B cell (primary cell): ENCODE measurements at regions not wholly inside any gene's neighbourhood (a gene's known extent, or its start where the extent isn't known, plus 50 kb on each side); places are given as distances from the start of the nearest gene placed in this dataset.

Source experiments
- ATAC-seq: fragments of 200-7000 bp; cut with Tn5 transposase; one replicate; pipeline ENCODE4 v1.10.0; 2021; ENCODE audit warnings: low read depth, mild to moderate bottlenecking, moderate number of reproducible peaks, moderate library complexity
- CTCF ChIA-PET: fragments of 350-600 bp; sonication (Branson Sonifier 250); formaldehyde crosslinking; loops from one replicate; lab custom pipeline; 2021; ENCODE audit warnings: antibody characterized with exemption, inconsistent platforms; lab: Charles Lee
- POLR2A ChIA-PET: fragments of 350-600 bp; sonication (Branson Sonifier 250); formaldehyde crosslinking; loops from one replicate; lab custom pipeline; 2021; ENCODE audit warnings: antibody characterized with exemption; lab: Charles Lee
- DNase-seq: peaks from one replicate; pipeline ENCODE4 v3.0.0; 2013
- H2AFZ ChIP-seq: 2 replicates; pipeline ENCODE4 v1.6.1; 2012; ENCODE audit warnings: mild to moderate bottlenecking, low read depth, low read length; ENCODE audit not compliant: insufficient read depth, poor library complexity, severe bottlenecking
- H3K27ac ChIP-seq, 2 donors: 1 replicate in 1 of 2; 2 replicates in 1 of 2; pipeline ENCODE4 v1.5.1; 2012 to 2013; ENCODE audit warnings: low read length in 2 of 2, mild to moderate bottlenecking in 2 of 2, moderate library complexity in 1 of 2
- H3K27me3 ChIP-seq, 4 experiments: fragments of 200-600 bp in 1 of 4; sonication (generic) in 1 of 4; replicated peaks in 1 of 4; 1 replicate in 2 of 4; 2 replicates in 2 of 4; pipeline versions ENCODE4 v1.6.1 to v1.7.0; 2013 to 2016; ENCODE audit warnings: low read length in 3 of 4, mild to moderate bottlenecking in 2 of 4, mixed read lengths in 1 of 4, moderate library complexity in 1 of 4; ENCODE audit not compliant: insufficient read depth in 4 of 4, control insufficient read depth in 3 of 4; ENCODE audit errors: control extremely low read depth in 1 of 4
- H3K36me3 ChIP-seq, 2 experiments: replicated peaks in 1 of 2; 1 replicate in 1 of 2; 2 replicates in 1 of 2; pipeline versions ENCODE4 v1.6.1 to v1.7.1; 2013; ENCODE audit warnings: low read length in 1 of 2; ENCODE audit not compliant: insufficient read depth in 2 of 2, control insufficient read depth in 1 of 2; ENCODE audit errors: control extremely low read depth in 1 of 2, extremely low read depth in 1 of 2
- H3K4me1 ChIP-seq, 2 donors: fragments of 200-600 bp in 1 of 2; sonication (generic) in 1 of 2; 1 replicate in 1 of 2; 2 replicates in 1 of 2; pipeline versions ENCODE4 v1.5.1 to v1.6.1; 2013 to 2017; ENCODE audit warnings: low read length in 2 of 2; ENCODE audit not compliant: control insufficient read depth in 2 of 2, insufficient read depth in 2 of 2
- H3K4me2 ChIP-seq: replicated peaks from 2 replicates; pipeline ENCODE3; 2012; ENCODE audit warnings: mild to moderate bottlenecking, low read depth, low read length; ENCODE audit not compliant: poor library complexity, severe bottlenecking
- H3K4me3 ChIP-seq, 5 experiments: fragments of 200-600 bp in 1 of 5; sonication (generic) in 1 of 5; 1 replicate in 3 of 5; 2 replicates in 2 of 5; pipeline versions ENCODE4 v1.5.1 to v1.7.0; 2011 to 2016; ENCODE audit warnings: low read length in 4 of 5, mild to moderate bottlenecking in 4 of 5, low read depth in 2 of 5, control low read depth in 1 of 5, moderate library complexity in 1 of 5; ENCODE audit not compliant: insufficient read depth in 1 of 5; ENCODE audit errors: control extremely low read depth in 1 of 5, extremely low read depth in 1 of 5
- H3K79me2 ChIP-seq: fragments of 200-600 bp; sonication (generic); one replicate; pipeline ENCODE4 v1.6.0; 2016; ENCODE audit warnings: low read length; ENCODE audit not compliant: control insufficient read depth, insufficient read depth
- H3K9ac ChIP-seq: fragments of 200-600 bp; sonication (generic); 2 replicates; pipeline ENCODE4 v1.6.1; 2017; ENCODE audit warnings: mild to moderate bottlenecking, low read length, moderate library complexity
- H3K9me3 ChIP-seq, 3 donors: one replicate each; pipeline versions ENCODE4 v1.6.1 to v1.7.1; 2013; ENCODE audit warnings: low read length in 2 of 3; ENCODE audit not compliant: control insufficient read depth in 2 of 3, insufficient read depth in 1 of 3; ENCODE audit errors: control extremely low read depth in 1 of 3
- H4K20me1 ChIP-seq: 2 replicates; pipeline ENCODE4 v1.6.0; 2012; ENCODE audit warnings: mild to moderate bottlenecking, low read length; ENCODE audit not compliant: insufficient read depth, control insufficient read depth, poor library complexity, severe bottlenecking
- H3K27ac Mint-ChIP-seq: one replicate; pipeline ENCODE4 v1.8.0; 2021; ENCODE audit warnings: mixed read lengths
- H3K27me3 Mint-ChIP-seq: one replicate; pipeline ENCODE4 v1.8.0; 2021; ENCODE audit warnings: mixed read lengths
- H3K4me1 Mint-ChIP-seq: one replicate; pipeline ENCODE4 v1.8.0; 2021; ENCODE audit warnings: mixed read lengths
- H3K4me3 Mint-ChIP-seq: one replicate; pipeline ENCODE4 v1.8.0; 2021; ENCODE audit warnings: mixed read lengths
- H3K9me3 Mint-ChIP-seq: one replicate; pipeline ENCODE4 v1.8.0; 2022; ENCODE audit warnings: mixed read lengths; ENCODE audit not compliant: insufficient read depth
- CTCF ChIP-seq: fragments of 200-600 bp; IDR thresholded peaks from one replicate; pipeline ENCODE4 v1.8.0; 2022; ENCODE audit warnings: antibody characterized with exemption, mild to moderate bottlenecking
- EZH2 ChIP-seq: IDR thresholded peaks from 2 replicates; pipeline ENCODE4 v1.6.1; 2012; ENCODE audit warnings: borderline replicate concordance, low read depth, mild to moderate bottlenecking, moderate library complexity, low read length; ENCODE audit not compliant: insufficient read depth, poor library complexity, severe bottlenecking
- WGBS: methylation state at CpG from one replicate; pipeline ENCODE4 v1.1.5; 2013; ENCODE audit warnings: missing lambda C conversion rate; ENCODE audit not compliant: insufficient coverage; 5-methylcytosine and 5-hydroxymethylcytosine counted together
- intact Hi-C: fragments of 100-400 bp; cut with micrococcal nuclease; formaldehyde crosslinking; loops from one replicate; pipeline ENCODE4 v1.10.0; 2022

GRCh38 chr16:79412783-79413225 is 187.7 kb downstream of the MAF start:
- Histone ChIP-seq H3K9ac (no peak overlapping the region), H3K4me2 (no peak overlapping the region), H3K9me3 (peaks cover 0 to 4% (median 0%) of the 10 kb centered on the region in 3 donors), H3K27ac (no peak overlapping the region), H3K79me2 (no peaks in the 10 kb centered on the region), H2AFZ (no peak overlapping the region), H3K4me1 (no peaks in the 10 kb centered on the region), H3K36me3 (no peaks in the 10 kb centered on the region), H3K4me3 (no peak overlapping the region), H3K27me3 (peaks cover 0 to 17% (median under 1%) of the 10 kb centered on the region in 4 experiments), H4K20me1 (no peaks in the 10 kb centered on the region)
- no CpG with 5 or more reads among the region's 3 CpGs for WGBS
- no peak overlapping the region for H3K27ac Mint-ChIP-seq
- H3K27me3 Mint-ChIP-seq, result peaks cover 32% of the 10 kb centered on the region
- ATAC-seq (no peak), DNase-seq (no peak)
- peaks cover 6% of the 10 kb centered on the region for H3K4me1 Mint-ChIP-seq
- H3K9me3 Mint-ChIP-seq, result peaks cover 2% of the 10 kb centered on the region
- intact Hi-C loops, result no loop called here
- TF ChIP-seq EZH2 (no peak), CTCF (no peak)
- POLR2A ChIA-PET, result no interaction called here
- H3K4me3 Mint-ChIP-seq, result no peak overlapping the region
- CTCF ChIA-PET, result interaction anchor here (0.8 kb wide), 1 partner anchor 866 kb away, joined by 4 read pairs; no protein-coding TSS in a partner anchor

GRCh38 chr16:79411805-79412204 is 188.7 kb downstream of the MAF start:
- H3K4me2 ChIP-seq, result no peak overlapping the region
- Mint-ChIP-seq H3K27me3 (peaks cover 26% of the 10 kb centered on the region), H3K9me3 (peaks cover 2% of the 10 kb centered on the region), H3K27ac (no peak overlapping the region), H3K4me1 (peaks cover 6% of the 10 kb centered on the region), H3K4me3 (no peak overlapping the region)
- H3K36me3 ChIP-seq, result no peaks in the 10 kb centered on the region
- H3K9me3 ChIP-seq, result peaks cover 0 to 7% (median 0%) of the 10 kb centered on the region in 3 donors
- TF ChIP-seq EZH2 (no peak), CTCF (no peak)
- H3K4me3 ChIP-seq, result no peak overlapping the region
- no peaks in the 10 kb centered on the region for H4K20me1 ChIP-seq
- H3K79me2 ChIP-seq, result no peaks in the 10 kb centered on the region
- WGBS, result 81% methylated on average over 3 of the region's 4 CpGs
- CTCF ChIA-PET, result no interaction called here
- peaks cover 0 to 13% (median 0%) of the 10 kb centered on the region in 4 experiments for H3K27me3 ChIP-seq
- no peaks in the 10 kb centered on the region for H3K4me1 ChIP-seq
- H3K27ac ChIP-seq, result no peak overlapping the region
- no peak for ATAC-seq
- intact Hi-C loops, result no loop called here
- H2AFZ ChIP-seq, result no peak overlapping the region
- POLR2A ChIA-PET, result no interaction called here
- DNase-seq, result no peak
- no peak overlapping the region for H3K9ac ChIP-seq
